CD14-positive monocyte (primary cell): ENCODE measurements at regions not wholly inside any gene's neighbourhood (a gene's known extent, or its start where the extent isn't known, plus 50 kb on each side); places are given as distances from the start of the nearest gene placed in this dataset.

Source experiments
- DNase-seq, 3 donors: peaks; one replicate each; pipeline ENCODE4 v3.0.0-alpha.2; 2011 to 2022
- H2AFZ ChIP-seq: 2 replicates; pipeline ENCODE4 v1.6.0; 2012; ENCODE audit warnings: mild to moderate bottlenecking, low read depth, low read length, inconsistent platforms; ENCODE audit not compliant: insufficient read depth, poor library complexity, severe bottlenecking
- H3K27ac ChIP-seq, 2 donors: 1 replicate in 1 of 2; 2 replicates in 1 of 2; pipeline ENCODE4 v1.5.1; 2012 to 2013; ENCODE audit warnings: low read length in 2 of 2, control low read depth in 1 of 2, inconsistent platforms in 1 of 2, low read depth in 1 of 2, mild to moderate bottlenecking in 1 of 2
- H3K27me3 ChIP-seq, 2 donors: one replicate each; pipeline versions ENCODE4 v1.6.0 to v1.6.1; 2011 to 2013; ENCODE audit warnings: low read length in 2 of 2; ENCODE audit not compliant: control insufficient read depth in 2 of 2, insufficient read depth in 2 of 2
- H3K36me3 ChIP-seq, 2 donors: replicated peaks in 1 of 2; 1 replicate in 1 of 2; 2 replicates in 1 of 2; pipeline versions ENCODE4 v1.5.1 to v1.6.1; 2012 to 2013; ENCODE audit warnings: low read length in 2 of 2, control low read depth in 1 of 2, inconsistent platforms in 1 of 2, mild to moderate bottlenecking in 1 of 2; ENCODE audit not compliant: insufficient read depth in 2 of 2, control insufficient read depth in 1 of 2
- H3K4me1 ChIP-seq, 2 donors: 1 replicate in 1 of 2; 2 replicates in 1 of 2; pipeline versions ENCODE4 v1.5.1 to v1.6.1; 2012 to 2013; ENCODE audit warnings: low read length in 2 of 2, control low read depth in 1 of 2, inconsistent platforms in 1 of 2, mild to moderate bottlenecking in 1 of 2, moderate library complexity in 1 of 2; ENCODE audit not compliant: insufficient read depth in 2 of 2, control insufficient read depth in 1 of 2
- H3K4me2 ChIP-seq: replicated peaks from 2 replicates; pipeline ENCODE3; 2012; ENCODE audit warnings: low read length, moderate library complexity, mild to moderate bottlenecking; ENCODE audit not compliant: poor library complexity, severe bottlenecking; ENCODE audit errors: extremely low read depth
- H3K4me3 ChIP-seq, 3 experiments: fragments of 200-600 bp in 1 of 3; sonication (generic) in 1 of 3; replicated peaks in 1 of 3; 1 replicate in 2 of 3; 2 replicates in 1 of 3; pipeline ENCODE4 v1.5.1; 2011 to 2013; ENCODE audit warnings: low read length in 3 of 3, mild to moderate bottlenecking in 3 of 3, control low read depth in 2 of 3, low read depth in 2 of 3, inconsistent platforms in 1 of 3, moderate library complexity in 1 of 3
- H3K79me2 ChIP-seq: 2 replicates; pipeline ENCODE4 v1.6.0; 2012; ENCODE audit warnings: mild to moderate bottlenecking, control low read depth, inconsistent platforms, low read length, moderate library complexity; ENCODE audit not compliant: insufficient read depth
- H3K9ac ChIP-seq: 2 replicates; pipeline ENCODE4 v1.6.0; 2017; ENCODE audit warnings: low read length, mild to moderate bottlenecking; ENCODE audit not compliant: insufficient read depth, poor library complexity, severe bottlenecking
- H3K9me3 ChIP-seq, 2 donors: replicated peaks in 1 of 2; 1 replicate in 1 of 2; 2 replicates in 1 of 2; pipeline versions ENCODE4 v1.5.1 to v1.6.1; 2012 to 2013; ENCODE audit warnings: low read length in 2 of 2, control low read depth in 1 of 2; ENCODE audit not compliant: control insufficient read depth in 1 of 2, insufficient read depth in 1 of 2
- H4K20me1 ChIP-seq: 2 replicates; pipeline ENCODE4 v1.6.0; 2012; ENCODE audit warnings: mild to moderate bottlenecking, low read length, control low read depth, moderate library complexity; ENCODE audit not compliant: insufficient read depth
- H3K27ac Mint-ChIP-seq, 7 donors: one replicate each; pipeline ENCODE4 v1.8.0; 2020; ENCODE audit warnings: mild to moderate bottlenecking in 7 of 7, mixed read lengths in 7 of 7, moderate library complexity in 6 of 7, inconsistent platforms in 2 of 7
- H3K27me3 Mint-ChIP-seq, 3 donors: one replicate each; pipeline ENCODE4 v1.8.0; 2021 to 2022; ENCODE audit warnings: low read depth in 3 of 3, mild to moderate bottlenecking in 3 of 3, mixed read lengths in 3 of 3, moderate library complexity in 3 of 3, inconsistent platforms in 1 of 3
- H3K36me3 Mint-ChIP-seq, 2 donors: one replicate each; pipeline ENCODE4 v1.8.0; 2020; ENCODE audit warnings: mixed read lengths in 2 of 2, inconsistent platforms in 1 of 2, mild to moderate bottlenecking in 1 of 2
- H3K4me1 Mint-ChIP-seq: one replicate; pipeline ENCODE4 v1.8.0; 2020; ENCODE audit warnings: mild to moderate bottlenecking, mixed read lengths
- H3K4me3 Mint-ChIP-seq, 2 donors: one replicate each; pipeline ENCODE4 v1.8.0; 2020; ENCODE audit warnings: mild to moderate bottlenecking in 2 of 2, mixed read lengths in 2 of 2, moderate library complexity in 1 of 2
- H3K9me3 Mint-ChIP-seq, 7 donors: one replicate each; pipeline ENCODE4 v1.8.0; 2020 to 2022; ENCODE audit warnings: mixed read lengths in 7 of 7, mild to moderate bottlenecking in 6 of 7, moderate library complexity in 6 of 7, inconsistent platforms in 2 of 7
- CTCF ChIP-seq: fragments of 200-600 bp; IDR thresholded peaks from one replicate; pipeline ENCODE4 v1.8.0; 2022; ENCODE audit warnings: antibody characterized with exemption, mild to moderate bottlenecking
- WGBS: methylation state at CpG from one replicate; pipeline ENCODE4 v1.1.5; 2013; ENCODE audit warnings: missing lambda C conversion rate; ENCODE audit not compliant: insufficient coverage; 5-methylcytosine and 5-hydroxymethylcytosine counted together
- intact Hi-C, 2 donors: fragments of 100-400 bp; cut with micrococcal nuclease; formaldehyde crosslinking; loops; one replicate each; pipeline versions ENCODE4 v1.15.0 to v1.15.1; 2023

- Histone ChIP-seq H3K36me3 (no peaks in the 10 kb centered on the region), H3K4me2 (no peak overlapping the region), H3K9ac (no peak overlapping the region), H2AFZ (no peak overlapping the region), H3K9me3 (no peaks in the 10 kb centered on the region), H3K79me2 (no peaks in the 10 kb centered on the region), H3K4me1 (peaks cover 28 to 60% of the 10 kb centered on the region in 2 donors), H3K27me3 (no peaks in the 10 kb centered on the region), H3K4me3 (no peak overlapping the region), H4K20me1 (no peaks in the 10 kb centered on the region), H3K27ac (no peak overlapping the region)
- H3K36me3 Mint-ChIP-seq = no peaks in the 10 kb centered on the region
- H3K9me3 Mint-ChIP-seq = no peaks in the 10 kb centered on the region
- H3K4me1 Mint-ChIP-seq = peaks cover 38% of the 10 kb centered on the region
- no CpG with 5 or more reads among the region's 3 CpGs for WGBS
- TF ChIP-seq CTCF = no peak
- H3K27ac Mint-ChIP-seq = no peak overlapping the region
- H3K27me3 Mint-ChIP-seq = peaks cover 0 to 3% (median 0%) of the 10 kb centered on the region in 3 donors
- no peak overlapping the region for H3K4me3 Mint-ChIP-seq
- no peak for DNase-seq
- intact Hi-C loops = no loop called here
Observed at GRCh38 chr15:92829875-92830274, 70.2 kb upstream of the CHD2 start.

- Mint-ChIP-seq H3K4me3 (peak overlapping the region; percentile 72 to 84), H3K36me3 (no peaks in the 10 kb centered on the region), H3K4me1 (peaks cover 38% of the 10 kb centered on the region), H3K9me3 (no peaks in the 10 kb centered on the region), H3K27ac (peak overlapping the region; percentile 86 to 97 (median 94)), H3K27me3 (peaks cover 0 to 3% (median 0%) of the 10 kb centered on the region in 3 donors)
- Histone ChIP-seq H3K27ac (peak overlapping the region; percentile 78 to 91), H3K27me3 (no peaks in the 10 kb centered on the region), H3K4me2 (peak overlapping the region; percentile 78), H3K79me2 (no peaks in the 10 kb centered on the region), H4K20me1 (no peaks in the 10 kb centered on the region), H2AFZ (peak overlapping the region; percentile 87), H3K9me3 (no peaks in the 10 kb centered on the region), H3K9ac (peak overlapping the region; percentile 70), H3K36me3 (no peaks in the 10 kb centered on the region), H3K4me3 (peak overlapping the region; percentile 32 to 75 (median 45)), H3K4me1 (peaks cover 28 to 67% of the 10 kb centered on the region in 2 donors)
- no peak for TF ChIP-seq CTCF
- WGBS = no CpG with 5 or more reads among the region's 3 CpGs
- intact Hi-C loops = no loop called here
- no peak for DNase-seq
Observed at GRCh38 chr15:92831336-92831654, 68.8 kb upstream of the CHD2 start.
